HG03159 (cell line): ENCODE measurements at regions not wholly inside any gene's neighbourhood (a gene's known extent, or its start where the extent isn't known, plus 50 kb on each side); places are given as distances from the start of the nearest gene placed in this dataset.

Source experiments
- ATAC-seq: cut with Tn5 transposase; IDR thresholded peaks from one replicate; pipeline ENCODE4 v1.9.1; 2021; ENCODE audit warnings: mild to moderate bottlenecking, moderate library complexity; ENCODE audit not compliant: unreplicated experiment

- ATAC-seq = no peak
Observed at GRCh38 chr2:64311948-64312621, 141.9 kb upstream of the LGALSL start.

GRCh38 chr2:64312622-64313397 is 141.2 kb upstream of the LGALSL start:
- ATAC-seq = no peak

GRCh38 chr2:64313398-64313723 is 140.6 kb upstream of the LGALSL start:
- no peak for ATAC-seq

- no peak for ATAC-seq
Observed at GRCh38 chr2:64315291-64315960, 138.5 kb upstream of the LGALSL start.

- ATAC-seq = no peak
Observed at GRCh38 chr2:64317707-64318475, 136.1 kb upstream of the LGALSL start.

- ATAC-seq = no peak
Observed at GRCh38 chr2:64318476-64318748, 135.6 kb upstream of the LGALSL start.

- no peak for ATAC-seq
Observed at GRCh38 chr2:64319896-64320295, 134.1 kb upstream of the LGALSL start.

- ATAC-seq = no peak
Observed at GRCh38 chr2:64322433-64322832, 131.5 kb upstream of the LGALSL start.

- ATAC-seq = no peak
Observed at GRCh38 chr2:64323197-64323596, 130.8 kb upstream of the LGALSL start.

- ATAC-seq = no peak
Observed at GRCh38 chr2:64324746-64325410, 129.1 kb upstream of the LGALSL start.

- no peak for ATAC-seq
Observed at GRCh38 chr2:64325477-64325851, 128.5 kb upstream of the LGALSL start.

- peak; percentile 90 for ATAC-seq
Observed at GRCh38 chr2:64325852-64326577, 127.9 kb upstream of the LGALSL start.

- no peak for ATAC-seq
Observed at GRCh38 chr2:64326578-64327050, 127.3 kb upstream of the LGALSL start.

- no peak for ATAC-seq
Observed at GRCh38 chr2:64327129-64327509, 126.8 kb upstream of the LGALSL start.

- no peak for ATAC-seq
Observed at GRCh38 chr2:64327510-64328414, 126.2 kb upstream of the LGALSL start.

- no peak for ATAC-seq
Observed at GRCh38 chr2:64328415-64328722, 125.6 kb upstream of the LGALSL start.

GRCh38 chr2:64328756-64329155 is 125.2 kb upstream of the LGALSL start:
- ATAC-seq = no peak

GRCh38 chr2:64329848-64330247 is 124.1 kb upstream of the LGALSL start:
- no peak for ATAC-seq

- no peak for ATAC-seq
Observed at GRCh38 chr2:64330281-64331113, 123.5 kb upstream of the LGALSL start.
